Mesenchymal stem cell (in vitro differentiated cells and primary cell): ENCODE measurements at regions not wholly inside any gene's neighbourhood (a gene's known extent, or its start where the extent isn't known, plus 50 kb on each side); places are given as distances from the start of the nearest gene placed in this dataset.

Experiments used
- DNase-seq: peaks from one replicate; pipeline ENCODE4 v3.0.0-alpha.2; 2013
- H2AFZ ChIP-seq: one replicate; pipeline ENCODE4 v1.6.1; 2013; ENCODE audit warnings: low read depth, mild to moderate bottlenecking, control low read depth, inconsistent platforms, low read length, moderate library complexity
- H2AK5ac ChIP-seq: 2 replicates; pipeline ENCODE4 v1.6.1; 2013; ENCODE audit warnings: low read length, moderate library complexity, mild to moderate bottlenecking, inconsistent platforms; ENCODE audit not compliant: severe bottlenecking
- H2BK120ac ChIP-seq: one replicate; pipeline ENCODE4 v1.6.1; 2013; ENCODE audit warnings: low read depth, mild to moderate bottlenecking, inconsistent platforms, low read length, moderate library complexity
- H2BK12ac ChIP-seq, 2 experiments: one replicate each; pipeline ENCODE4 v1.6.1; 2013; ENCODE audit warnings: inconsistent platforms in 2 of 2, low read length in 2 of 2, mild to moderate bottlenecking in 2 of 2, moderate library complexity in 2 of 2, control low read depth in 1 of 2
- H2BK15ac ChIP-seq: one replicate; pipeline ENCODE4 v1.6.1; 2013; ENCODE audit warnings: mild to moderate bottlenecking, low read depth, inconsistent platforms; ENCODE audit not compliant: poor library complexity, severe bottlenecking
- H2BK5ac ChIP-seq: 2 replicates; pipeline ENCODE4 v1.6.1; 2013; ENCODE audit warnings: low read depth, mild to moderate bottlenecking, low read length, control low read depth, inconsistent platforms; ENCODE audit not compliant: poor library complexity, severe bottlenecking
- H3K14ac ChIP-seq, 2 experiments: one replicate each; pipeline ENCODE4 v1.6.1; 2013; ENCODE audit warnings: inconsistent platforms in 2 of 2, low read length in 2 of 2, control low read depth in 1 of 2, mild to moderate bottlenecking in 1 of 2, moderate library complexity in 1 of 2
- H3K18ac ChIP-seq, 2 experiments: one replicate each; pipeline ENCODE4 v1.6.1; 2013; ENCODE audit warnings: inconsistent platforms in 2 of 2, low read length in 2 of 2, control low read depth in 1 of 2, low read depth in 1 of 2, mild to moderate bottlenecking in 1 of 2
- H3K23ac ChIP-seq, 2 experiments: one replicate each; pipeline ENCODE4 v1.6.1; 2013; ENCODE audit warnings: inconsistent platforms in 2 of 2, low read length in 2 of 2, mild to moderate bottlenecking in 2 of 2, moderate library complexity in 2 of 2, control low read depth in 1 of 2
- H3K27ac ChIP-seq: 2 replicates; pipeline ENCODE4 v1.5.1; 2013; ENCODE audit warnings: mild to moderate bottlenecking, moderate library complexity, low read length, control low read depth, inconsistent platforms; ENCODE audit not compliant: poor library complexity, severe bottlenecking
- H3K27me3 ChIP-seq, 2 experiments: 2 replicates each; pipeline versions ENCODE4 v1.6.1 to v1.7.0; 2013; ENCODE audit warnings: low read length in 2 of 2, mild to moderate bottlenecking in 2 of 2, moderate library complexity in 2 of 2, control low read depth in 1 of 2, inconsistent platforms in 1 of 2; ENCODE audit not compliant: control insufficient read depth in 1 of 2, insufficient read depth in 1 of 2
- H3K36me3 ChIP-seq, 2 experiments: 2 replicates each; pipeline versions ENCODE4 v1.6.1 to v1.7.0; 2013; ENCODE audit warnings: low read length in 2 of 2, control low read depth in 1 of 2, inconsistent platforms in 1 of 2, low read depth in 1 of 2, mild to moderate bottlenecking in 1 of 2; ENCODE audit not compliant: insufficient read depth in 2 of 2, control insufficient read depth in 1 of 2
- H3K4ac ChIP-seq, 2 experiments: one replicate each; pipeline ENCODE4 v1.6.1; 2013; ENCODE audit warnings: inconsistent platforms in 2 of 2, low read length in 2 of 2, mild to moderate bottlenecking in 2 of 2, moderate library complexity in 2 of 2, control low read depth in 1 of 2, low read depth in 1 of 2
- H3K4me1 ChIP-seq: 2 replicates; pipeline ENCODE4 v1.6.1; 2013; ENCODE audit warnings: low read depth, low read length, control low read depth; ENCODE audit not compliant: control insufficient read depth, insufficient read depth
- H3K4me2 ChIP-seq: 2 replicates; pipeline ENCODE4 v1.6.1; 2013; ENCODE audit warnings: low read length, mild to moderate bottlenecking, inconsistent platforms; ENCODE audit not compliant: poor library complexity, severe bottlenecking
- H3K4me3 ChIP-seq, 2 experiments: 2 replicates each; pipeline versions ENCODE4 v1.5.1 to v1.7.0; 2013; ENCODE audit warnings: low read length in 2 of 2, mild to moderate bottlenecking in 2 of 2, control low read depth in 1 of 2, low read depth in 1 of 2; ENCODE audit not compliant: insufficient read depth in 1 of 2
- H3K79me1 ChIP-seq: replicated peaks from 2 replicates; pipeline ENCODE4 v1.6.1; 2013; ENCODE audit warnings: mild to moderate bottlenecking, control low read depth, low read length, inconsistent platforms; ENCODE audit not compliant: poor library complexity, severe bottlenecking
- H3K9ac ChIP-seq: 2 replicates; pipeline ENCODE4 v1.7.0; 2013; ENCODE audit warnings: mild to moderate bottlenecking, low read length, moderate library complexity
- H3K9me3 ChIP-seq: 2 replicates; pipeline ENCODE4 v1.7.0; 2013; ENCODE audit warnings: mild to moderate bottlenecking, low read length; ENCODE audit not compliant: control insufficient read depth
- H4K8ac ChIP-seq: one replicate; pipeline ENCODE4 v1.6.1; 2013; ENCODE audit warnings: inconsistent platforms, mild to moderate bottlenecking, low read length, moderate library complexity
- H4K91ac ChIP-seq: one replicate; pipeline ENCODE4 v1.6.1; 2013; ENCODE audit warnings: mild to moderate bottlenecking, low read length, inconsistent platforms
- WGBS: methylation state at CpG from one replicate; pipeline ENCODE4 v1.1.7; 2013; ENCODE audit warnings: mixed read lengths; 5-methylcytosine and 5-hydroxymethylcytosine counted together

- Histone ChIP-seq H4K91ac (no peak overlapping the region), H3K27ac (no peak overlapping the region), H3K27me3 (no peaks in the 10 kb centered on the region), H2AFZ (no peak overlapping the region), H2AK5ac (no peak overlapping the region), H2BK12ac (no peak overlapping the region), H3K9ac (peak overlapping the region; percentile 61), H2BK15ac (no peak overlapping the region), H3K79me1 (peaks cover 14% of the 10 kb centered on the region), H3K9me3 (peaks cover 2% of the 10 kb centered on the region), H2BK5ac (no peak overlapping the region), H3K36me3 (peaks cover 8 to 15% of the 10 kb centered on the region in 2 experiments), H4K8ac (no peak overlapping the region), H3K18ac (no peak overlapping the region), H2BK120ac (no peak overlapping the region), H3K4me2 (no peak overlapping the region), H3K4me1 (peaks cover 10% of the 10 kb centered on the region), H3K4me3 (no peak overlapping the region), H3K4ac (no peak overlapping the region), H3K14ac (no peak overlapping the region), H3K23ac (no peak overlapping the region)
- WGBS, result 94% methylated on average over 12 of the region's 13 CpGs
- no peak for DNase-seq
Observed at GRCh38 chr16:14334366-14335080, 263.4 kb downstream of the MRTFB start.

GRCh38 chr16:14333361-14333760 lies 262.2 kb downstream of the MRTFB start:
- Histone ChIP-seq H3K4me2 (no peak overlapping the region), H3K4me3 (no peak overlapping the region), H2AFZ (no peak overlapping the region), H3K9me3 (peaks cover 2% of the 10 kb centered on the region), H3K23ac (no peak overlapping the region), H3K79me1 (peaks cover 15% of the 10 kb centered on the region), H4K8ac (no peak overlapping the region), H2BK12ac (no peak overlapping the region), H3K27ac (no peak overlapping the region), H2BK120ac (no peak overlapping the region), H3K14ac (no peak overlapping the region), H3K4ac (no peak overlapping the region), H2BK5ac (no peak overlapping the region), H3K27me3 (no peaks in the 10 kb centered on the region), H3K9ac (no peak overlapping the region), H3K4me1 (peaks cover 10% of the 10 kb centered on the region), H2BK15ac (no peak overlapping the region), H3K18ac (no peak overlapping the region), H2AK5ac (no peak overlapping the region), H3K36me3 (peaks cover 13 to 20% of the 10 kb centered on the region in 2 experiments), H4K91ac (no peak overlapping the region)
- no peak for DNase-seq
- WGBS, result 71% methylated on average over 1 of the region's 2 CpGs

- Histone ChIP-seq H3K27ac (no peak overlapping the region), H2BK15ac (no peak overlapping the region), H2AK5ac (no peak overlapping the region), H3K9ac (no peak overlapping the region), H2BK120ac (no peak overlapping the region), H2BK5ac (no peak overlapping the region), H3K36me3 (peaks cover 24 to 34% of the 10 kb centered on the region in 2 experiments), H3K4ac (no peak overlapping the region), H3K4me3 (no peak overlapping the region), H3K79me1 (peaks cover 24% of the 10 kb centered on the region), H3K18ac (no peak overlapping the region), H3K4me1 (no peaks in the 10 kb centered on the region), H4K8ac (no peak overlapping the region), H3K9me3 (peaks cover 2% of the 10 kb centered on the region), H2BK12ac (no peak overlapping the region), H3K4me2 (no peak overlapping the region), H2AFZ (no peak overlapping the region), H4K91ac (no peak overlapping the region), H3K14ac (peak overlapping the region in 1 of 2 experiments; percentile 7), H3K27me3 (no peaks in the 10 kb centered on the region), H3K23ac (no peak overlapping the region)
- DNase-seq, result no peak
- WGBS, result 89% methylated on average over 2 of the region's 2 CpGs
Observed at GRCh38 chr16:14331020-14331419, 259.9 kb downstream of the MRTFB start.

GRCh38 chr16:14329727-14330350 lies 258.7 kb downstream of the MRTFB start:
- Histone ChIP-seq H3K4me3 (no peak overlapping the region), H3K18ac (no peak overlapping the region), H3K4ac (no peak overlapping the region), H3K27me3 (no peaks in the 10 kb centered on the region), H3K9me3 (no peaks in the 10 kb centered on the region), H3K36me3 (peaks cover 24 to 38% of the 10 kb centered on the region in 2 experiments), H3K4me2 (no peak overlapping the region), H3K27ac (no peak overlapping the region), H3K23ac (no peak overlapping the region), H2BK120ac (no peak overlapping the region), H2AFZ (no peak overlapping the region), H2BK12ac (no peak overlapping the region), H2BK15ac (no peak overlapping the region), H2AK5ac (no peak overlapping the region), H3K79me1 (peaks cover 34% of the 10 kb centered on the region), H4K8ac (no peak overlapping the region), H4K91ac (no peak overlapping the region), H3K9ac (no peak overlapping the region), H3K14ac (no peak overlapping the region), H3K4me1 (peaks cover 5% of the 10 kb centered on the region), H2BK5ac (no peak overlapping the region)
- no peak for DNase-seq
- no CpG with 5 or more reads among the region's 3 CpGs for WGBS
